Osteoblast (primary cell): ENCODE measurements at regions not wholly inside any gene's neighbourhood (a gene's known extent, or its start where the extent isn't known, plus 50 kb on each side); places are given as distances from the start of the nearest gene placed in this dataset.
"Not testable (repeated sequence)": the region's sequence is repeated elsewhere in the genome, so short reads cannot be mapped to it uniquely, and the experiment has no call there.

Experiments
- DNase-seq: peaks from one replicate; pipeline ENCODE4 v3.0.0; 2011; ENCODE audit warnings: low spot score, mixed read lengths; ENCODE audit not compliant: insufficient read length; ENCODE audit errors: missing footprints
- H2AFZ ChIP-seq: 2 replicates; pipeline ENCODE4 v1.6.0; 2011; ENCODE audit warnings: mild to moderate bottlenecking, low read length
- H3K27ac ChIP-seq: 2 replicates; pipeline ENCODE4 v1.5.1; 2011; ENCODE audit warnings: mild to moderate bottlenecking, low read depth, low read length, moderate library complexity
- H3K27me3 ChIP-seq: 2 replicates; pipeline ENCODE4 v1.6.0; 2012; ENCODE audit warnings: mild to moderate bottlenecking, control low read depth, inconsistent platforms, low read length, moderate library complexity; ENCODE audit not compliant: insufficient read depth
- H3K36me3 ChIP-seq: 2 replicates; pipeline ENCODE4 v1.5.1; 2011; ENCODE audit warnings: mild to moderate bottlenecking, low read length, control low read depth, moderate library complexity; ENCODE audit not compliant: insufficient read depth
- H3K4me1 ChIP-seq: 2 replicates; pipeline ENCODE4 v1.5.1; 2011; ENCODE audit warnings: mild to moderate bottlenecking, low read length, control low read depth, moderate library complexity; ENCODE audit not compliant: insufficient read depth
- H3K4me2 ChIP-seq: 2 replicates; pipeline ENCODE4 v1.6.0; 2011; ENCODE audit warnings: mild to moderate bottlenecking, low read length; ENCODE audit not compliant: insufficient read depth
- H3K4me3 ChIP-seq: fragments of 200-600 bp; sonication (generic); 3 replicates; pipeline ENCODE4 v1.5.1; 2012; ENCODE audit warnings: mild to moderate bottlenecking, low read length, inconsistent platforms; ENCODE audit not compliant: insufficient read depth
- H3K79me2 ChIP-seq: 2 replicates; pipeline ENCODE4 v1.6.0; 2012; ENCODE audit warnings: mild to moderate bottlenecking, low read length, control low read depth, inconsistent platforms; ENCODE audit not compliant: insufficient read depth
- H3K9me3 ChIP-seq: 2 replicates; pipeline ENCODE4 v1.5.1; 2011; ENCODE audit warnings: low read depth, low read length, control low read depth
- H4K20me1 ChIP-seq: 2 replicates; pipeline ENCODE4 v1.6.0; 2012; ENCODE audit warnings: mild to moderate bottlenecking, low read length, control low read depth; ENCODE audit not compliant: insufficient read depth
- TF ChIP-seq, protein P1 (sequence below): IDR thresholded peaks from 2 replicates; pipeline ENCODE4 v1.5.1; 2011; ENCODE audit warnings: mild to moderate bottlenecking, low read depth, low read length, moderate library complexity; ENCODE audit errors: extremely low read depth

DNA sequence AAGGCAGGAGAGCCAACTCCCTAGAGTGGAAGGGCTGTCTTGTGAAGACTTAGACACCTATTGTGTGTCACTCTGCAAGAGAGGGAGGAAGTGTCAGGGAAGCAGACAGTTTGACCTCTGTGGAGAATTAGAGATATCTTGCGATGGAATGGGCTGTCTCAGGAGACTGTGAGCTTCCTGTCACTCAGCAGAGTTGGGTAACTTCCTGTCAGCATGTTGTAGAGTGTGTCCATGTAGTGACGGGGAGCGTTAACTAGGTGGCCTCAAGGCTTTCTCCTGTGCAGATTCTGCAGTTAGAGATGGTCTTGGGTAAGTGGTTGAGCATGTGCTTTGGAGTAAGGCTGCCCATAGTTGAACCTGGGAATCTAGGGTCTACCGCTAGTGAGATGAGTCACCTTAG is 136.5 kb downstream of the KIF4B start:
- Histone ChIP-seq H3K27me3 (no peaks in the 10 kb centered on the region), H3K9me3 (no peaks in the 10 kb centered on the region), H3K36me3 (no peaks in the 10 kb centered on the region), H3K4me3 (no peak overlapping the region), H3K27ac (no peak overlapping the region), H3K79me2 (no peaks in the 10 kb centered on the region), H4K20me1 (no peaks in the 10 kb centered on the region), H2AFZ (no peak overlapping the region), H3K4me2 (no peak overlapping the region), H3K4me1 (no peaks in the 10 kb centered on the region)
- no peak for DNase-seq
- TF ChIP-seq, protein P1, sequence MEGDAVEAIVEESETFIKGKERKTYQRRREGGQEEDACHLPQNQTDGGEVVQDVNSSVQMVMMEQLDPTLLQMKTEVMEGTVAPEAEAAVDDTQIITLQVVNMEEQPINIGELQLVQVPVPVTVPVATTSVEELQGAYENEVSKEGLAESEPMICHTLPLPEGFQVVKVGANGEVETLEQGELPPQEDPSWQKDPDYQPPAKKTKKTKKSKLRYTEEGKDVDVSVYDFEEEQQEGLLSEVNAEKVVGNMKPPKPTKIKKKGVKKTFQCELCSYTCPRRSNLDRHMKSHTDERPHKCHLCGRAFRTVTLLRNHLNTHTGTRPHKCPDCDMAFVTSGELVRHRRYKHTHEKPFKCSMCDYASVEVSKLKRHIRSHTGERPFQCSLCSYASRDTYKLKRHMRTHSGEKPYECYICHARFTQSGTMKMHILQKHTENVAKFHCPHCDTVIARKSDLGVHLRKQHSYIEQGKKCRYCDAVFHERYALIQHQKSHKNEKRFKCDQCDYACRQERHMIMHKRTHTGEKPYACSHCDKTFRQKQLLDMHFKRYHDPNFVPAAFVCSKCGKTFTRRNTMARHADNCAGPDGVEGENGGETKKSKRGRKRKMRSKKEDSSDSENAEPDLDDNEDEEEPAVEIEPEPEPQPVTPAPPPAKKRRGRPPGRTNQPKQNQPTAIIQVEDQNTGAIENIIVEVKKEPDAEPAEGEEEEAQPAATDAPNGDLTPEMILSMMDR, result no peak

DNA sequence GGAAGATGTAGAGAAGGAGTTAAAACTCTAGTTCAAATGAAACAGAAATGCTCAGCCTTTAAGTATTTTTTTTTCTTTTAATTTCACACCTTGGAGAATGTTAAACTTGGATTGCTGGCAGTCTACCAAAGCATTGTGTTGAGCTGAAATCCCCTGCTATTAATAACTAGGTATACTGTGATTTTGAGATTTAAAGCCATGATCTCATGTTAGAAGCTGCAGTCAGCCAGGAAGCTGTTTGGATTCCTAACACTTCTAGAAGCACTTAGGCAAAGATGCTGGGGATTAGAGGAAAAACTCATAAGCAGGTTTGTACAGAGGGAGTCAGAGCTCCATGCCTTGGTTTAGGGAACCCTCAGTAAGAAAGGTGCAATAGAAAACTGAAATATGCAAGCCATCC is 141.4 kb downstream of the KIF4B start:
- no peaks in the 10 kb centered on the region for H3K9me3 ChIP-seq
- no peak overlapping the region for H3K4me3 ChIP-seq
- no peaks in the 10 kb centered on the region for H3K79me2 ChIP-seq
- no peak overlapping the region for H2AFZ ChIP-seq
- TF ChIP-seq, protein P1, result no peak
- H3K27me3 ChIP-seq, result no peaks in the 10 kb centered on the region
- H3K36me3 ChIP-seq, result no peaks in the 10 kb centered on the region
- H4K20me1 ChIP-seq, result no peaks in the 10 kb centered on the region
- H3K4me1 ChIP-seq, result no peaks in the 10 kb centered on the region
- H3K27ac ChIP-seq, result no peak overlapping the region
- DNase-seq, result no peak
- H3K4me2 ChIP-seq, result no peak overlapping the region

DNA sequence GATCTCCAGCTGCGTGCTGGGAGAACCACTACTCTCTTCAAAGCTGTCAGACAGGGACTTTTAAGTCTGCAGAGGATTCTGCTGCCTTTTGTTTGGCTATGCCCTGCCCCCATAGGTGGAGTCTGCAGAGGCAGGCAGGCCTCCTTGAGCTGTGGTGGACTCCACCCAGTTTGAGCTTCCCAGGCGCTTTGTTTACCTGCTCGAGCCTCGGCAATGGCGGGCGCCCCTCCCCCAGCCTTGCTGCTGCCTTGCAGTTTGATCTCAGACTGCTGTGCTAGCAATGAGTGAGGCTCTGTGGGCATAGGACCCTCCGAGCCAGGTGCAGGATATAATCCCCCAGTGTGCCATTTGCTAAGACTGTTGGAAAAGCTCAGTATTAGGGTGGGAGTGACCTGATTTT is 149.5 kb downstream of the KIF4B start:
- H4K20me1 ChIP-seq, H3K9me3 ChIP-seq, H3K27ac ChIP-seq, H3K36me3 ChIP-seq, H3K79me2 ChIP-seq, H3K27me3 ChIP-seq, H3K4me2 ChIP-seq, H3K4me3 ChIP-seq, H3K4me1 ChIP-seq, DNase-seq, H2AFZ ChIP-seq: not testable (repeated sequence)

DNA sequence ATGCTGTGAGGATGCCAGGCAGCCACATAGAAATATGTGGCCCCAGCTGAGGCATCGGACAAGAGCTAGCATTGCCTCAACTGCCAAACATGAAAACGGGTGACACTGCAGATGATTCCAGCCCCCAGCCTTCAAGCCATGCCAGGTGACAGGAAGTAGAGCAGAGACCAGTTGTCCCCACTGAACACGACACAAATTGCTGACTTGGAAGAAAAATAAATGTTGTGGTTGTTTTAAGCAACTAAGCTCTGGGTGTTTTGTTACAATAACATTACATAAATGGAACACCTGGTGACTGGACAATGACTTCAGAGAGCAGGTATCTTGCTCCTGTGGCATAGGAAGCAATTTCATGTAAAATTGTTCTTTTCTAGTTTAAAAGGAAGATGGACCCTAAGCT is 154.2 kb downstream of the KIF4B start:
- H3K4me3 ChIP-seq, result no peak overlapping the region
- H3K9me3 ChIP-seq, result peaks cover 2% of the 10 kb centered on the region
- no peaks in the 10 kb centered on the region for H3K36me3 ChIP-seq
- H3K4me2 ChIP-seq, result no peak overlapping the region
- TF ChIP-seq, protein P1, result no peak
- H2AFZ ChIP-seq, result no peak overlapping the region
- no peak for DNase-seq
- no peaks in the 10 kb centered on the region for H3K27me3 ChIP-seq
- no peaks in the 10 kb centered on the region for H4K20me1 ChIP-seq
- no peak overlapping the region for H3K27ac ChIP-seq
- H3K79me2 ChIP-seq, result no peaks in the 10 kb centered on the region
- H3K4me1 ChIP-seq, result no peaks in the 10 kb centered on the region

DNA sequence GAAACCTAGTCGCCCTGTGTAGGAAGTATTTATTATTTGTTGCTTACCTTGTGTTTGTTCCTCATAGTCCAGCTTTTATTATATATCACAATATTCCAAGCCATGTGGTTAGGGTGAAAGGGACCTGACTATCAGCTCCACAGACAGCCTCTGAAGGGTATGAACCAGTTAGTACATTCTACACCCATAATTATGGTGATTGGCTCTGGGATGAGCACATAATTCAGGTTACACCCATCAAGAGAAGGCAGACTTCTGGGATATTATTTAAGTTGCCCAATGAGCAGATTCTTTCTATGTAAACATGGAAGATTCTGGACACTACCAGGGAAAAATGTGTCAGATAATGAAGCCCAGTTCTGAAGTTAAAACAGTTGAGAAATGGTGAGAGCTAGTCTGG is 168.0 kb downstream of the KIF4B start:
- Histone ChIP-seq H3K4me3 (no peak overlapping the region), H3K36me3 (no peaks in the 10 kb centered on the region), H3K4me2 (no peak overlapping the region), H4K20me1 (no peaks in the 10 kb centered on the region), H3K4me1 (no peaks in the 10 kb centered on the region), H3K79me2 (no peaks in the 10 kb centered on the region), H3K9me3 (peaks cover 6% of the 10 kb centered on the region), H3K27me3 (no peaks in the 10 kb centered on the region), H3K27ac (no peak overlapping the region), H2AFZ (no peak overlapping the region)
- no peak for DNase-seq
- TF ChIP-seq, protein P1, result no peak
